ENCODE measurements at regions not wholly inside any gene's neighbourhood (a gene's known extent, or its start where the extent isn't known, plus 50 kb on each side); places are given as distances from the start of the nearest gene placed in this dataset.
A peak's percentile ranks its signal among the peaks of the same experiment; 100 is the strongest.

DNA sequence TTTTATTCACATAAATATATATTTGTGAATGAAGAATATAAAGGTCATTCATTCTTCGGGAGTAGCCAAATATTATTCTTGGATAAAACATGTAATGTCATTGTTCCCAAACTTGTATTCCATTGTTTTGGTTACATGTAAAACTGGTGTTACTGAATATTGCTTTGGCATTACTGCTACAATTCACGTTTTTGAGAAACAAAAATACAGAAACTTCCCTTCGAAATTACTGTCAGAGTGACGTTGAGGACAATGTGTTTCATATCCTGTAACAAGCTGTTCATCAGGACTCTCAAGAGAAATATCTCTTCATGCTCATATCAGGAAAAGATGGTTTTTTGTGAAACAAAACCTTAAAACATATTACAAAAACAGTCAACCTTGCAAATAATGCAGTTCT is 258.9 kb upstream of the DDX53 start:
- H3K27ac ChIP-seq = no peak overlapping the region
- peaks cover 8% of the 10 kb centered on the region for H3K27me3 ChIP-seq
- no peaks in the 10 kb centered on the region for H3K4me1 ChIP-seq (replicated peaks in 1 of 2)
- no peaks in the 10 kb centered on the region for H3K36me3 ChIP-seq (replicated peaks in 1 of 2)
- H3K9me3 ChIP-seq (replicated peaks in 1 of 3) = no peaks in the 10 kb centered on the region
- WGBS, 4 donors = 60 to 64% (median 63%) methylated on average over 4 of the region's 4 CpGs
- intact Hi-C loops (cut with DNase I) = no loop called here
- TF ChIP-seq CTCF (IDR thresholded peaks at IDR 0.05) (no peak), POLR2A (IDR thresholded peaks at IDR 0.05) (no peak)
- DNase-seq = no peak
- no peak overlapping the region for H3K4me3 ChIP-seq

GRCh38 chrX:22742174-22742573 is 257.6 kb upstream of the DDX53 start:
- Histone ChIP-seq H3K36me3 (replicated peaks in 1 of 2) (no peaks in the 10 kb centered on the region), H3K27me3 (peaks cover 8% of the 10 kb centered on the region), H3K27ac (no peak overlapping the region), H3K9me3 (replicated peaks in 1 of 3) (no peaks in the 10 kb centered on the region), H3K4me1 (replicated peaks in 1 of 2) (no peaks in the 10 kb centered on the region), H3K4me3 (no peak overlapping the region)
- no peak for TF ChIP-seq CTCF (IDR thresholded peaks at IDR 0.05)
- TF ChIP-seq POLR2A (IDR thresholded peaks at IDR 0.05) = no peak
- 64 to 76% (median 71%) methylated on average over 1 of the region's 1 CpG for WGBS, 4 donors
- intact Hi-C loops (cut with DNase I) = no loop called here
- no peak for DNase-seq

- intact Hi-C loops (cut with DNase I) = no loop called here
- H3K36me3 ChIP-seq (replicated peaks in 1 of 2) = no peaks in the 10 kb centered on the region
- no peak for DNase-seq
- H3K4me3 ChIP-seq = no peak overlapping the region
- H3K4me1 ChIP-seq (replicated peaks in 1 of 2) = no peaks in the 10 kb centered on the region
- TF ChIP-seq POLR2A (IDR thresholded peaks at IDR 0.05) = no peak
- no peak for TF ChIP-seq CTCF (IDR thresholded peaks at IDR 0.05)
- H3K9me3 ChIP-seq (replicated peaks in 1 of 3) = no peaks in the 10 kb centered on the region
- H3K27ac ChIP-seq = no peak overlapping the region
- H3K27me3 ChIP-seq = peaks cover 8% of the 10 kb centered on the region
- 76 to 98% (median 82%) methylated on average over 3 to 4 of the region's 4 CpGs for WGBS, 4 donors
Observed at GRCh38 chrX:22746081-22746480, 253.7 kb upstream of the DDX53 start.

- 17 to 24% (median 19%) methylated on average over 7 of the region's 7 CpGs for WGBS, 4 donors
- Histone ChIP-seq H3K4me3 (no peak overlapping the region), H3K9me3 (replicated peaks in 1 of 3) (no peaks in the 10 kb centered on the region)
Observed at GRCh38 chrX:22748093-22748999, 251.4 kb upstream of the DDX53 start.

More at GRCh38 chrX:22748093-22748999, 251.4 kb upstream of the DDX53 start:
- Histone ChIP-seq H3K4me1 (replicated peaks in 1 of 2) (no peaks in the 10 kb centered on the region), H3K36me3 (replicated peaks in 1 of 2) (no peaks in the 10 kb centered on the region), H3K27me3 (peaks cover 8% of the 10 kb centered on the region), H3K27ac (no peak overlapping the region)
- intact Hi-C loops (cut with DNase I) = no loop called here
- peak; percentile 28 to 58 (median 46) for DNase-seq
- TF ChIP-seq POLR2A (IDR thresholded peaks at IDR 0.05) (no peak), CTCF (IDR thresholded peaks at IDR 0.05) (peak; percentile 33 to 77 (median 55))

Measured in adrenal gland (tissue), 9 donors.